Prostate gland (tissue), 2 donors: ENCODE measurements at regions not wholly inside any gene's neighbourhood (a gene's known extent, or its start where the extent isn't known, plus 50 kb on each side); places are given as distances from the start of the nearest gene placed in this dataset.

Experiments used
- POLR2A ChIP-seq: fragments of 450-650 bp; IDR thresholded peaks from one replicate; pipeline ENCODE4 v1.6.1; 2016; ENCODE audit warnings: antibody characterized with exemption, mild to moderate bottlenecking
- POLR2AphosphoS5 ChIP-seq: sonication (generic); formaldehyde crosslinking; IDR thresholded peaks from one replicate; pipeline ENCODE4 v1.6.1; 2017; ENCODE audit warnings: antibody characterized with exemption
- TF ChIP-seq, protein P1 (sequence below), 4 experiments: fragments of 200-600 bp in 2 of 4; fragments of 450-650 bp in 2 of 4; sonication (generic) in 2 of 4; IDR thresholded peaks; 1 replicate in 3 of 4; 2 replicates in 1 of 4; pipeline ENCODE4 v1.5.1; 2016 to 2019; ENCODE audit warnings: antibody characterized with exemption in 4 of 4, mild to moderate bottlenecking in 2 of 4, moderate library complexity in 2 of 4

- no peak for TF ChIP-seq POLR2AphosphoS5
- TF ChIP-seq, protein P1, sequence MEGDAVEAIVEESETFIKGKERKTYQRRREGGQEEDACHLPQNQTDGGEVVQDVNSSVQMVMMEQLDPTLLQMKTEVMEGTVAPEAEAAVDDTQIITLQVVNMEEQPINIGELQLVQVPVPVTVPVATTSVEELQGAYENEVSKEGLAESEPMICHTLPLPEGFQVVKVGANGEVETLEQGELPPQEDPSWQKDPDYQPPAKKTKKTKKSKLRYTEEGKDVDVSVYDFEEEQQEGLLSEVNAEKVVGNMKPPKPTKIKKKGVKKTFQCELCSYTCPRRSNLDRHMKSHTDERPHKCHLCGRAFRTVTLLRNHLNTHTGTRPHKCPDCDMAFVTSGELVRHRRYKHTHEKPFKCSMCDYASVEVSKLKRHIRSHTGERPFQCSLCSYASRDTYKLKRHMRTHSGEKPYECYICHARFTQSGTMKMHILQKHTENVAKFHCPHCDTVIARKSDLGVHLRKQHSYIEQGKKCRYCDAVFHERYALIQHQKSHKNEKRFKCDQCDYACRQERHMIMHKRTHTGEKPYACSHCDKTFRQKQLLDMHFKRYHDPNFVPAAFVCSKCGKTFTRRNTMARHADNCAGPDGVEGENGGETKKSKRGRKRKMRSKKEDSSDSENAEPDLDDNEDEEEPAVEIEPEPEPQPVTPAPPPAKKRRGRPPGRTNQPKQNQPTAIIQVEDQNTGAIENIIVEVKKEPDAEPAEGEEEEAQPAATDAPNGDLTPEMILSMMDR (IDR thresholded peaks at IDR 0.05): no peak
- no peak for TF ChIP-seq POLR2A
Observed at GRCh38 chr15:59931646-59932261, 72.4 kb upstream of the FOXB1 start.
